H1 (cell line): ENCODE measurements at regions not wholly inside any gene's neighbourhood (a gene's known extent, or its start where the extent isn't known, plus 50 kb on each side); places are given as distances from the start of the nearest gene placed in this dataset.

ENCODE experiments used
- CTCF ChIA-PET: fragments of 300-600 bp; sonication (Branson Sonifier 250); formaldehyde crosslinking; loops from one replicate; lab custom pipeline; 2021; ENCODE audit not compliant: partially characterized antibody; lab: Charles Lee
- POLR2A ChIA-PET: fragments of 300-600 bp; sonication (Branson Sonifier 250); formaldehyde crosslinking; loops from one replicate; lab custom pipeline; 2021; ENCODE audit warnings: inconsistent platforms; ENCODE audit not compliant: partially characterized antibody; lab: Charles Lee
- DNase-seq, 2 experiments: peaks; one replicate each; pipeline versions ENCODE4 v3.0.0 to v3.0.0-alpha.2; 2010 to 2022; ENCODE audit warnings: low spot score in 2 of 2, low read depth in 1 of 2, mixed read lengths in 1 of 2
- FAIRE-seq: peaks from 2 replicates; lab custom pipeline; 2011; peaks lifted over from hg19 to GRCh38; lab: Jason Lieb, UNC
- H2AFZ ChIP-seq: 2 replicates; pipeline ENCODE4 v1.8.1; 2012; ENCODE audit warnings: low read length, inconsistent platforms
- H2AK5ac ChIP-seq: 2 replicates; pipeline ENCODE4 v1.6.1; 2013; ENCODE audit warnings: low read depth, low read length
- H2BK120ac ChIP-seq: replicated peaks from 2 replicates; pipeline ENCODE3; 2013; ENCODE audit warnings: low read depth, low read length, inconsistent platforms
- H2BK12ac ChIP-seq: 2 replicates; pipeline ENCODE4 v1.6.1; 2013; ENCODE audit warnings: low read depth, low read length
- H2BK15ac ChIP-seq: 2 replicates; pipeline ENCODE4 v1.6.1; 2013; ENCODE audit warnings: low read length
- H2BK20ac ChIP-seq: 2 replicates; pipeline ENCODE4 v1.6.1; 2013; ENCODE audit warnings: low read length
- H2BK5ac ChIP-seq: 2 replicates; pipeline ENCODE4 v1.6.1; 2013; ENCODE audit warnings: low read depth, low read length
- H3K14ac ChIP-seq: 2 replicates; pipeline ENCODE4 v1.6.1; 2013; ENCODE audit warnings: inconsistent platforms; ENCODE audit not compliant: insufficient read length
- H3K18ac ChIP-seq: 2 replicates; pipeline ENCODE4 v1.6.1; 2013; ENCODE audit warnings: low read length; ENCODE audit errors: extremely low read depth
- H3K23ac ChIP-seq: 2 replicates; pipeline ENCODE4 v1.6.1; 2013; ENCODE audit warnings: inconsistent platforms; ENCODE audit not compliant: insufficient read length
- H3K23me2 ChIP-seq: 2 replicates; pipeline ENCODE4 v1.6.1; 2013; ENCODE audit warnings: low read depth, low read length
- H3K27ac ChIP-seq: 2 replicates; pipeline ENCODE4 v1.6.1; 2011; ENCODE audit warnings: low read depth, low read length, inconsistent platforms
- H3K27me3 ChIP-seq, 4 experiments: replicated peaks in 1 of 4; 1 replicate in 1 of 4; 2 replicates in 3 of 4; pipeline versions ENCODE4 v1.6.1 to v1.8.1; 2011 to 2013; ENCODE audit warnings: low read length in 3 of 4, mild to moderate bottlenecking in 3 of 4, inconsistent platforms in 2 of 4, mixed read lengths in 2 of 4, moderate library complexity in 1 of 4; ENCODE audit not compliant: control insufficient read depth in 3 of 4, insufficient read depth in 3 of 4; ENCODE audit errors: extremely low read depth in 1 of 4
- H3K36me3 ChIP-seq, 4 experiments: 2 replicates each; pipeline versions ENCODE4 v1.6.1 to v1.8.1; 2011 to 2013; ENCODE audit warnings: mild to moderate bottlenecking in 4 of 4, low read length in 3 of 4, moderate library complexity in 2 of 4, control low read depth in 1 of 4, inconsistent platforms in 1 of 4; ENCODE audit not compliant: insufficient read depth in 4 of 4, control insufficient read depth in 2 of 4
- H3K4ac ChIP-seq: replicated peaks from 2 replicates; pipeline ENCODE3; 2013; ENCODE audit warnings: low read length, low read depth, mixed read lengths, inconsistent platforms; ENCODE audit not compliant: insufficient read length
- H3K4me1 ChIP-seq, 4 experiments: replicated peaks in 1 of 4; 1 replicate in 1 of 4; 2 replicates in 3 of 4; pipeline versions ENCODE4 v1.6.1 to v1.8.1; 2011 to 2013; ENCODE audit warnings: low read length in 3 of 4, inconsistent platforms in 2 of 4, mixed read lengths in 1 of 4; ENCODE audit not compliant: insufficient read depth in 4 of 4, control insufficient read depth in 3 of 4
- H3K4me2 ChIP-seq, 2 experiments: 2 replicates each; pipeline versions ENCODE4 v1.6.1 to v1.8.1; 2011 to 2013; ENCODE audit warnings: low read depth in 2 of 2, low read length in 2 of 2, control low read depth in 1 of 2, inconsistent platforms in 1 of 2, mild to moderate bottlenecking in 1 of 2; ENCODE audit not compliant: insufficient read depth in 1 of 2
- H3K4me3 ChIP-seq, 4 experiments: fragments of 200-600, 300-600 bp in 1 of 4; sonication (generic), shearing (Covaris generic), sonication (Bioruptor Twin) in 1 of 4; 2 replicates each; pipeline versions ENCODE4 v1.5.1 to v1.8.1; 2011 to 2016; ENCODE audit warnings: low read length in 4 of 4, low read depth in 3 of 4, control low read depth in 2 of 4, inconsistent platforms in 2 of 4, mild to moderate bottlenecking in 2 of 4, mixed read lengths in 1 of 4, moderate library complexity in 1 of 4; ENCODE audit not compliant: insufficient read depth in 2 of 4; ENCODE audit errors: extremely low read depth in 1 of 4
- H3K56ac ChIP-seq: replicated peaks from 2 replicates; pipeline ENCODE3; 2013; ENCODE audit warnings: low read depth, mild to moderate bottlenecking, mixed read lengths, low read length, inconsistent platforms; ENCODE audit not compliant: insufficient read length
- H3K79me1 ChIP-seq: 2 replicates; pipeline ENCODE4 v1.6.1; 2013; ENCODE audit warnings: low read depth, low read length, control low read depth
- H3K79me2 ChIP-seq, 2 experiments: 2 replicates each; pipeline versions ENCODE4 v1.6.1 to v1.8.1; 2012 to 2013; ENCODE audit warnings: low read length in 2 of 2, mild to moderate bottlenecking in 2 of 2, inconsistent platforms in 1 of 2; ENCODE audit not compliant: insufficient read depth in 2 of 2, control insufficient read depth in 1 of 2
- H3K9ac ChIP-seq, 4 experiments: replicated peaks in 1 of 4; 1 replicate in 1 of 4; 2 replicates in 3 of 4; pipeline versions ENCODE4 v1.6.1 to v1.8.1; 2011 to 2013; ENCODE audit warnings: low read depth in 3 of 4, low read length in 3 of 4, control low read depth in 2 of 4, mild to moderate bottlenecking in 2 of 4, moderate library complexity in 2 of 4, inconsistent platforms in 1 of 4; ENCODE audit errors: extremely low read depth in 1 of 4
- H3K9me3 ChIP-seq, 2 experiments: 2 replicates each; pipeline versions ENCODE4 v1.6.1 to v1.8.1; 2012 to 2013; ENCODE audit warnings: mild to moderate bottlenecking in 2 of 2, moderate library complexity in 2 of 2, control low read depth in 1 of 2, inconsistent platforms in 1 of 2, low read depth in 1 of 2, low read length in 1 of 2, mixed read lengths in 1 of 2; ENCODE audit not compliant: insufficient read depth in 2 of 2
- H4K20me1 ChIP-seq, 2 experiments: replicated peaks in 1 of 2; 2 replicates each; pipeline versions ENCODE3 to v1.8.1; 2011 to 2013; ENCODE audit warnings: inconsistent platforms in 2 of 2, low read length in 2 of 2, mild to moderate bottlenecking in 1 of 2; ENCODE audit not compliant: insufficient read depth in 2 of 2, control insufficient read depth in 1 of 2
- H4K5ac ChIP-seq: 2 replicates; pipeline ENCODE4 v1.6.1; 2013; ENCODE audit warnings: low read length, low read depth, mixed read lengths, inconsistent platforms; ENCODE audit not compliant: insufficient read length
- H4K8ac ChIP-seq: 2 replicates; pipeline ENCODE4 v1.8.0; 2013; ENCODE audit warnings: mild to moderate bottlenecking, moderate library complexity, low read length, inconsistent platforms; ENCODE audit not compliant: insufficient read depth; ENCODE audit errors: extremely low read depth
- H4K91ac ChIP-seq: replicated peaks from 2 replicates; pipeline ENCODE3; 2013; ENCODE audit warnings: low read length, mixed read lengths, inconsistent platforms; ENCODE audit not compliant: insufficient read length
- FOSL1 ChIP-seq: IDR thresholded peaks from 2 replicates; pipeline ENCODE4 v1.6.1; 2011; ENCODE audit warnings: mild to moderate bottlenecking, low read depth, low read length, moderate library complexity; ENCODE audit not compliant: insufficient read depth
- MAX ChIP-seq: IDR thresholded peaks from 2 replicates; pipeline ENCODE4 v1.6.1; 2012; ENCODE audit warnings: inconsistent platforms
- WGBS, 2 experiments: shearing (Covaris generic) in 1 of 2; methylation state at CpG; one replicate each; pipeline versions ENCODE4 v1.1.6 to v1.1.7; 2013 to 2015; ENCODE audit warnings: low lambda C conversion rate in 2 of 2, mixed read lengths in 2 of 2, inconsistent platforms in 1 of 2, low coverage in 1 of 2, missing lambda C conversion rate in 1 of 2; ENCODE audit not compliant: insufficient replicate concordance in 2 of 2, insufficient coverage in 1 of 2, insufficient read length in 1 of 2; ENCODE audit errors: extremely low coverage in 1 of 2, missing lambda C conversion rate in 1 of 2; 5-methylcytosine and 5-hydroxymethylcytosine counted together

DNA sequence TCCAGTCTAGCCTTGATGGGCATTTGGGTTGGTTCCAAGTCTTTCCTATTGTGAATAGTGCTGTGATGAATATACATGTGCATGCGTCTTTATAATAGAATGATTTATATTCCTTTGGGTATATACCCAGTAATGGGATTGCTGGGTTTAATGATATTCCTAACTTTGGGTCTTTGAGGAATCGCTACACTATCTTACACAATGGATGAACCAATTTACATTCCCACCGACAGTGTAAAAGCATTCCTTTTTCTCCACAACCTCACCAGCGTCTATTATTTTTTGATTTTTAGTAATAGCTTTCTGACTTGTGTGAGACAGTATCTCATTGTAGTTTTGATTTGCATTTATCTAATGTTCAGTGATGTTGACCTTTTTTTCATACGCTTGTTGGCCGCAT is 1040.1 kb downstream of the MAT2B start:
- Histone ChIP-seq H3K23ac (no peak overlapping the region), H2BK120ac (no peak overlapping the region), H3K4me1 (no peaks in the 10 kb centered on the region), H4K8ac (no peak overlapping the region), H4K20me1 (no peaks in the 10 kb centered on the region), H2AK5ac (no peak overlapping the region), H3K4me2 (no peak overlapping the region), H2BK5ac (no peak overlapping the region), H3K9me3 (no peaks in the 10 kb centered on the region), H2BK20ac (no peak overlapping the region), H2BK15ac (no peak overlapping the region), H2AFZ (no peak overlapping the region), H3K4me3 (no peak overlapping the region), H3K27me3 (no peaks in the 10 kb centered on the region), H3K56ac (no peak overlapping the region), H3K36me3 (no peaks in the 10 kb centered on the region), H3K4ac (no peak overlapping the region), H4K91ac (no peak overlapping the region), H3K79me2 (no peaks in the 10 kb centered on the region), H3K14ac (no peak overlapping the region), H2BK12ac (no peak overlapping the region), H3K9ac (no peak overlapping the region), H3K23me2 (no peaks in the 10 kb centered on the region; the same call in 1 of the 2 replicates), H3K79me1 (no peaks in the 10 kb centered on the region)
- ChIA-PET POLR2A (no interaction called here), CTCF (no interaction called here)
- DNase-seq = no peak
- TF ChIP-seq MAX = no peak
- TF ChIP-seq FOSL1 = no peak
- TF ChIP-seq, all 59 proteins: peak for 0
- Histone ChIP-seq H3K27ac (no peak overlapping the region), H3K18ac (no peak overlapping the region), H4K5ac (no peak overlapping the region)
- FAIRE-seq = no peak
- 97% methylated on average over 6 of the region's 6 CpGs; no CpG with 5 or more reads in 1 of the 2 experiments for WGBS, 2 experiments
